ENCODE measurements at regions not wholly inside any gene's neighbourhood (a gene's known extent, or its start where the extent isn't known, plus 50 kb on each side); places are given as distances from the start of the nearest gene placed in this dataset.

GRCh38 chr1:227459977-227460376 lies 103.4 kb upstream of the ZNF678 start:
- no peak for TF ChIP-seq CTCF (IDR thresholded peaks at IDR 0.05; ENCODE audit: insufficient read depth, low read length)
- no peak for TF ChIP-seq REST (IDR thresholded peaks at IDR 0.05; ENCODE audit: insufficient replicate concordance, low read depth)
- no peak for TF ChIP-seq POLR2AphosphoS5 (IDR thresholded peaks at IDR 0.05; ENCODE audit: low read depth)
- no peak for TF ChIP-seq SPI1 (IDR thresholded peaks at IDR 0.05; ENCODE audit: borderline replicate concordance, low read depth)

Data from HL-60 (cell line).